Fibroblast of pulmonary artery (primary cell): ENCODE measurements at regions not wholly inside any gene's neighbourhood (a gene's known extent, or its start where the extent isn't known, plus 50 kb on each side); places are given as distances from the start of the nearest gene placed in this dataset.
"Not testable (repeated sequence)": the region's sequence is repeated elsewhere in the genome, so short reads cannot be mapped to it uniquely, and the experiment has no call there.

Experiments used
- DNase-seq: peaks from one replicate; pipeline ENCODE4 v3.0.0-alpha.2; 2010; ENCODE audit warnings: low read depth
- H3K4me3 ChIP-seq: replicated peaks from 2 replicates; pipeline ENCODE4 v1.5.1; 2011; ENCODE audit warnings: low read depth, mild to moderate bottlenecking, control low read depth, low read length, moderate library complexity
- TF ChIP-seq, protein P1 (sequence below): IDR thresholded peaks from 2 replicates; pipeline ENCODE4 v1.5.1; 2011; ENCODE audit warnings: mild to moderate bottlenecking, control low read depth, low read length, inconsistent platforms; ENCODE audit errors: missing control alignments

DNA sequence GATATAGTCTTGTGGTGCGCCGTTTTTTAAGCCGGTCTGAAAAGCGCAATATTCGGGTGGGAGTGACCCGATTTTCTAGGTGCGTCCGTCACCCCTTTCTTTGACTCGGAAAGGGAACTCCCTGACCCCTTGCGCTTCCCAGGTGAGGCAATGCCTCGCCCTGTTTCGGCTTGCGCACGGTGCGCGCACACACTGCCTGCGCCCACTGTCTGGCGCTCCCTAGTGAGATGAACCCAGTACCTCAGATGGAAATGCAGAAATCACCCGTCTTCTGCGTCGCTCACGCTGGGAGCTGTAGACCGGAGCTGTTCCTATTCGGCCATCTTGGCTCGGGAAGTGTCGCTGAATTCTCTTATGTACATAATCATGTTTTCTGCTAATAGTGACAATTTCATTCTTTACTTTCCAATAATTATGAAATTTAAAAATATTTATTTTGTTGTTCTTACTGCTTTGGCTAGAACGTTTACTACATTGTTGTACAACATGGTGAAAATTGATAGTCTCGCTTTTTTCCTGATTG lies 61.2 kb upstream of the MINDY3 start:
- not testable (repeated sequence) for H3K4me3 ChIP-seq, DNase-seq

DNA sequence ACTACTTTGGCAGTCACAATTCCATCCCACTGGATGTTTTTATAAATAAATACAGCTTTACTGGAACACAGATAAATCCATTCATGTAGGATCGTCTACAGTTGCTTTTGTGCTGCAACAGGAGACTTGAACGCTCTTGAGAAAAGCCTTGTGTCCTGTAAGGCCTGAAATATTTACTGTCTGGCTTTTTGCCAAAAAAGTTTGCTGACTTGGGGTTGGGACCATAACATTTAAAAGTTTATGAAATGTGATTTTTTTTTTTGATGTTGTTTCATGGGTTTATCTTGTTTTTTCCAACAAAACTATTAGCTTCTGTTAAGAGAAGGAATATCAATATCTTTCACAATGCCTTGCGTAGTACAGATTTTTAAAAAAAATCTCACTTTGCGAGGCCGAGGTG lies 71.1 kb upstream of the MINDY3 start:
- H3K4me3 ChIP-seq = no peak overlapping the region
- TF ChIP-seq, protein P1, sequence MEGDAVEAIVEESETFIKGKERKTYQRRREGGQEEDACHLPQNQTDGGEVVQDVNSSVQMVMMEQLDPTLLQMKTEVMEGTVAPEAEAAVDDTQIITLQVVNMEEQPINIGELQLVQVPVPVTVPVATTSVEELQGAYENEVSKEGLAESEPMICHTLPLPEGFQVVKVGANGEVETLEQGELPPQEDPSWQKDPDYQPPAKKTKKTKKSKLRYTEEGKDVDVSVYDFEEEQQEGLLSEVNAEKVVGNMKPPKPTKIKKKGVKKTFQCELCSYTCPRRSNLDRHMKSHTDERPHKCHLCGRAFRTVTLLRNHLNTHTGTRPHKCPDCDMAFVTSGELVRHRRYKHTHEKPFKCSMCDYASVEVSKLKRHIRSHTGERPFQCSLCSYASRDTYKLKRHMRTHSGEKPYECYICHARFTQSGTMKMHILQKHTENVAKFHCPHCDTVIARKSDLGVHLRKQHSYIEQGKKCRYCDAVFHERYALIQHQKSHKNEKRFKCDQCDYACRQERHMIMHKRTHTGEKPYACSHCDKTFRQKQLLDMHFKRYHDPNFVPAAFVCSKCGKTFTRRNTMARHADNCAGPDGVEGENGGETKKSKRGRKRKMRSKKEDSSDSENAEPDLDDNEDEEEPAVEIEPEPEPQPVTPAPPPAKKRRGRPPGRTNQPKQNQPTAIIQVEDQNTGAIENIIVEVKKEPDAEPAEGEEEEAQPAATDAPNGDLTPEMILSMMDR = no peak
- no peak for DNase-seq

DNA sequence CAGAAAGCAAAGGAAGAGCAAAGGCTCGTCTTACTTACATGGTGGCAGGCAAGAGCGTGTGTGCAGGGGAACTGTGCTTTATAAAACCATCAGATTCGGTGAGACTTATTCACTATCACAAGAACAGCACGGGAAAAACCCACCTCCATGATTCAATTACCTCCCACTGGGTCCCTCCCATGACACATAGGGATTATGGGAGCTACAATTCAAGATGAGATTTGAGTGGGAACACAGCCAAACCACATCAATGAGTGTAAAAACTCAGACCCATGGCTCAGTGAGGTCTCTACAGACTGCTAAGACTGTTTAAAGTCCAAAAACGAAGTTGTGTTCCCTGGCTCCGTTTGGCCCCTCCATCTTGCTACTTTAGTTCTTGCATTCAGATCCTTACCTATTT lies 79.2 kb upstream of the MINDY3 start:
- not testable (repeated sequence) for H3K4me3 ChIP-seq, DNase-seq

DNA sequence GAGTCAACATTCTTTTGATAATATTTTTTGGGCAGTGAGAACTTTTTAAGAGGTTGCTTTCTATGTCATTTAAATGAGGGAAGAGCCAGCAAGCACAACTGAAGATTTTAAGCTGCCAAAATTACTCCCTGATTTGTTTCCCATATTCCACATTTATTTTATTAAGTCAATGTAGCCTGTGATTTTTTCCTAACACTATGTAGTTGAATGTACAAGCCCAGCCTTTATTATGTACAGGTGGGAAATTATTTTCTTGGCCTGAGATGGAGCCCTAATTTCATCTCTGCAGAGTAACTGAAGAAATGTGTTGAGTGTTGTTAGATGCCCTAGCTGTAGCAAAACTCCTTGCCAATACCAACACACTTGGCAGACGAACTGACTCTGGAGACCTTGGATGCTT lies 83.1 kb upstream of the MINDY3 start:
- no peak for DNase-seq
- H3K4me3 ChIP-seq = no peak overlapping the region
- TF ChIP-seq, protein P1 = no peak

DNA sequence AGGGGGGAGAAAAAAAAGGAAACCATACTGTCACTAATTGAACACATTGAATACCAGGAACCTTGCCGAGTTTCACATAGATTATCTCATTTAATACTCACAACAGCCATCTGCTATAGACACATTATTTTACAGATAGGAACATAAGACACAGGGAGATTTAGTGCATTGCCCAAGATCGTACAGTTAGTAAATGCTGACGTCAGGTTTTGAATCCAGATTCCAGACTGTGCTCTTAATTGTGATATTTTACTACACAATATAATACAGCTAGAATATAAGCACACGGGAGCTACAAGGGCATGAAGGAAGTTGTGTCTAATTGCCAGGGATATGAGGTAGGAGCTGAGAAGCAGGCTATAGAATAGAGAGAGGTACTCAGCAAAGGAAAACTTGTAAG lies 93.9 kb upstream of the MINDY3 start:
- DNase-seq = no peak
- TF ChIP-seq, protein P1 = no peak
- H3K4me3 ChIP-seq = no peak overlapping the region

GRCh38 chr10:15960277-15960676 lies 100.0 kb upstream of the MINDY3 start:
- no peak overlapping the region for H3K4me3 ChIP-seq
- no peak for DNase-seq
- TF ChIP-seq, protein P1 = no peak

GRCh38 chr10:15972736-15973135 lies 112.4 kb upstream of the MINDY3 start:
- H3K4me3 ChIP-seq, DNase-seq: not testable (repeated sequence)

- no peak overlapping the region for H3K4me3 ChIP-seq
- DNase-seq = no peak
- TF ChIP-seq, protein P1 = no peak
Observed at GRCh38 chr10:15985690-15986089, 125.4 kb upstream of the MINDY3 start.
